Activated T-helper 17 cell treated with anti-CD3 and anti-CD28 coated beads, Interleukin-2, amount 50 U/mL, for 72 hours (primary cell): ENCODE measurements at regions not wholly inside any gene's neighbourhood (a gene's known extent, or its start where the extent isn't known, plus 50 kb on each side); places are given as distances from the start of the nearest gene placed in this dataset.
A peak's percentile ranks its signal among the peaks of the same experiment; 100 is the strongest.

Experiments
- ATAC-seq: fragments of 150-1000 bp; cut with Tn5 transposase; replicated peaks from 2 replicates; pipeline ENCODE4 v1.10.0; 2021; ENCODE audit warnings: mild to moderate bottlenecking, moderate library complexity
- H3K27ac Mint-ChIP-seq: one replicate; pipeline ENCODE4 v1.8.0; 2022; ENCODE audit warnings: mixed read lengths
- H3K27me3 Mint-ChIP-seq: one replicate; pipeline ENCODE4 v1.8.0; 2022; ENCODE audit warnings: mixed read lengths
- H3K36me3 Mint-ChIP-seq: one replicate; pipeline ENCODE4 v1.8.0; 2022; ENCODE audit warnings: low read depth, mild to moderate bottlenecking, mixed read lengths
- H3K4me1 Mint-ChIP-seq: one replicate; pipeline ENCODE4 v1.8.0; 2022; ENCODE audit warnings: mixed read lengths
- H3K4me3 Mint-ChIP-seq: one replicate; pipeline ENCODE4 v1.8.0; 2022; ENCODE audit warnings: mild to moderate bottlenecking, mixed read lengths
- H3K9me3 Mint-ChIP-seq: one replicate; pipeline ENCODE4 v1.8.0; 2022; ENCODE audit warnings: mixed read lengths

- Mint-ChIP-seq H3K4me1 (peaks cover 17% of the 10 kb centered on the region), H3K27me3 (no peaks in the 10 kb centered on the region), H3K36me3 (no peaks in the 10 kb centered on the region), H3K4me3 (peak overlapping the region; percentile 63), H3K9me3 (peaks cover 4% of the 10 kb centered on the region), H3K27ac (peak overlapping the region; percentile 95)
- ATAC-seq = peak; percentile 87
Measured at GRCh38 chr14:97442363-97442762, 645.2 kb downstream of the VRK1 start.

- H3K4me3 Mint-ChIP-seq = peak overlapping the region; percentile 63
- H3K27me3 Mint-ChIP-seq = no peaks in the 10 kb centered on the region
- H3K27ac Mint-ChIP-seq = peak overlapping the region; percentile 95
- H3K4me1 Mint-ChIP-seq = peaks cover 17% of the 10 kb centered on the region
- H3K36me3 Mint-ChIP-seq = no peaks in the 10 kb centered on the region
- H3K9me3 Mint-ChIP-seq = peaks cover 4% of the 10 kb centered on the region
- ATAC-seq = no peak
Measured at GRCh38 chr14:97443412-97443811, 646.2 kb downstream of the VRK1 start.

- Mint-ChIP-seq H3K4me3 (no peak overlapping the region), H3K9me3 (peaks cover 4% of the 10 kb centered on the region), H3K27ac (no peak overlapping the region), H3K27me3 (no peaks in the 10 kb centered on the region), H3K4me1 (peaks cover 17% of the 10 kb centered on the region), H3K36me3 (no peaks in the 10 kb centered on the region)
- no peak for ATAC-seq
Measured at GRCh38 chr14:97444248-97444647, 647.1 kb downstream of the VRK1 start.

GRCh38 chr14:97445367-97445766, 648.2 kb downstream of the VRK1 start:
- peaks cover 17% of the 10 kb centered on the region for H3K4me1 Mint-ChIP-seq
- peaks cover 4% of the 10 kb centered on the region for H3K9me3 Mint-ChIP-seq
- H3K27me3 Mint-ChIP-seq = no peaks in the 10 kb centered on the region
- H3K27ac Mint-ChIP-seq = no peak overlapping the region
- no peak for ATAC-seq
- no peak overlapping the region for H3K4me3 Mint-ChIP-seq
- H3K36me3 Mint-ChIP-seq = no peaks in the 10 kb centered on the region

- Mint-ChIP-seq H3K4me1 (peaks cover 17% of the 10 kb centered on the region), H3K36me3 (no peaks in the 10 kb centered on the region), H3K27me3 (no peaks in the 10 kb centered on the region), H3K4me3 (no peak overlapping the region), H3K27ac (no peak overlapping the region), H3K9me3 (peaks cover 4% of the 10 kb centered on the region)
- no peak for ATAC-seq
Measured at GRCh38 chr14:97446087-97446486, 648.9 kb downstream of the VRK1 start.

- no peak for ATAC-seq
- no peaks in the 10 kb centered on the region for H3K9me3 Mint-ChIP-seq
- peak overlapping the region; percentile 13 for H3K27ac Mint-ChIP-seq
- H3K4me3 Mint-ChIP-seq = no peak overlapping the region
- no peaks in the 10 kb centered on the region for H3K36me3 Mint-ChIP-seq
- H3K27me3 Mint-ChIP-seq = no peaks in the 10 kb centered on the region
- peaks cover 24% of the 10 kb centered on the region for H3K4me1 Mint-ChIP-seq
Measured at GRCh38 chr14:97452314-97452713, 655.1 kb downstream of the VRK1 start.

GRCh38 chr14:97453991-97454390, 656.8 kb downstream of the VRK1 start:
- H3K36me3 Mint-ChIP-seq = peaks cover 6% of the 10 kb centered on the region
- H3K27ac Mint-ChIP-seq = no peak overlapping the region
- no peak for ATAC-seq
- no peaks in the 10 kb centered on the region for H3K27me3 Mint-ChIP-seq
- peaks cover 25% of the 10 kb centered on the region for H3K4me1 Mint-ChIP-seq
- no peaks in the 10 kb centered on the region for H3K9me3 Mint-ChIP-seq
- no peak overlapping the region for H3K4me3 Mint-ChIP-seq

- Mint-ChIP-seq H3K4me1 (peaks cover 25% of the 10 kb centered on the region), H3K27ac (peak overlapping the region; percentile 99), H3K4me3 (peak overlapping the region; percentile 100), H3K9me3 (peaks cover 1% of the 10 kb centered on the region), H3K36me3 (peaks cover 25% of the 10 kb centered on the region), H3K27me3 (no peaks in the 10 kb centered on the region)
- ATAC-seq = no peak
Measured at GRCh38 chr14:97456462-97456861, 659.3 kb downstream of the VRK1 start.

GRCh38 chr14:97456958-97457357, 659.8 kb downstream of the VRK1 start:
- Mint-ChIP-seq H3K4me3 (peak overlapping the region; percentile 100), H3K36me3 (peaks cover 30% of the 10 kb centered on the region), H3K27me3 (no peaks in the 10 kb centered on the region), H3K9me3 (peaks cover 4% of the 10 kb centered on the region), H3K4me1 (peaks cover 25% of the 10 kb centered on the region), H3K27ac (peak overlapping the region; percentile 99)
- ATAC-seq = peak; percentile 92

GRCh38 chr14:97457575-97458085, 660.4 kb downstream of the VRK1 start:
- Mint-ChIP-seq H3K27ac (peak overlapping the region; percentile 99), H3K27me3 (no peaks in the 10 kb centered on the region), H3K4me1 (peaks cover 25% of the 10 kb centered on the region), H3K4me3 (peak overlapping the region; percentile 100), H3K9me3 (peaks cover 7% of the 10 kb centered on the region), H3K36me3 (peaks cover 36% of the 10 kb centered on the region)
- no peak for ATAC-seq

GRCh38 chr14:97458255-97458654, 661.1 kb downstream of the VRK1 start:
- Mint-ChIP-seq H3K4me1 (peaks cover 25% of the 10 kb centered on the region), H3K9me3 (peaks cover 7% of the 10 kb centered on the region), H3K27me3 (no peaks in the 10 kb centered on the region), H3K27ac (peak overlapping the region; percentile 99), H3K36me3 (peaks cover 43% of the 10 kb centered on the region), H3K4me3 (peak overlapping the region; percentile 100)
- ATAC-seq = no peak

- Mint-ChIP-seq H3K9me3 (peaks cover 7% of the 10 kb centered on the region), H3K4me1 (peaks cover 25% of the 10 kb centered on the region), H3K4me3 (peak overlapping the region; percentile 100), H3K36me3 (peaks cover 49% of the 10 kb centered on the region), H3K27ac (peak overlapping the region; percentile 99), H3K27me3 (no peaks in the 10 kb centered on the region)
- ATAC-seq = peak; percentile 80
Measured at GRCh38 chr14:97458661-97459579, 661.7 kb downstream of the VRK1 start.

GRCh38 chr14:97462081-97462480, 664.9 kb downstream of the VRK1 start:
- Mint-ChIP-seq H3K9me3 (peaks cover 7% of the 10 kb centered on the region), H3K27ac (no peak overlapping the region), H3K4me1 (peaks cover 8% of the 10 kb centered on the region), H3K36me3 (peaks cover 69% of the 10 kb centered on the region), H3K27me3 (no peaks in the 10 kb centered on the region), H3K4me3 (no peak overlapping the region)
- ATAC-seq = no peak

- Mint-ChIP-seq H3K4me3 (no peak overlapping the region), H3K9me3 (no peaks in the 10 kb centered on the region), H3K27ac (no peak overlapping the region), H3K27me3 (no peaks in the 10 kb centered on the region), H3K4me1 (peaks cover 10% of the 10 kb centered on the region), H3K36me3 (peaks cover 67% of the 10 kb centered on the region)
- ATAC-seq = no peak
Measured at GRCh38 chr14:97468220-97468619, 671.0 kb downstream of the VRK1 start.

GRCh38 chr14:97477353-97477752, 680.2 kb downstream of the VRK1 start:
- H3K36me3 Mint-ChIP-seq = peaks cover under 1% of the 10 kb centered on the region
- no peaks in the 10 kb centered on the region for H3K27me3 Mint-ChIP-seq
- no peak overlapping the region for H3K4me3 Mint-ChIP-seq
- ATAC-seq = no peak
- H3K4me1 Mint-ChIP-seq = no peaks in the 10 kb centered on the region
- H3K9me3 Mint-ChIP-seq = no peaks in the 10 kb centered on the region
- no peak overlapping the region for H3K27ac Mint-ChIP-seq
